AG08396 (cell line): ENCODE measurements at regions not wholly inside any gene's neighbourhood (a gene's known extent, or its start where the extent isn't known, plus 50 kb on each side); places are given as distances from the start of the nearest gene placed in this dataset.
"Not testable (repeated sequence)": the region's sequence is repeated elsewhere in the genome, so short reads cannot be mapped to it uniquely, and the experiment has no call there.

Source experiments
- DNase-seq: peaks from one replicate; pipeline ENCODE4 v3.0.0; 2012; ENCODE audit warnings: low spot score, mixed read lengths

- DNase-seq, result no peak
These were observed 552.6 kb upstream of the GJE1 start for GRCh38 chr6:141580131-141580530.

GRCh38 chr6:141576751-141577150, 556.0 kb upstream of the GJE1 start:
- no peak for DNase-seq

GRCh38 chr6:141562851-141563763, 569.6 kb upstream of the GJE1 start:
- DNase-seq, result peak; percentile 61

GRCh38 chr6:141562186-141562811, 570.4 kb upstream of the GJE1 start:
- DNase-seq, result no peak

GRCh38 chr6:141561154-141561553, 571.6 kb upstream of the GJE1 start:
- no peak for DNase-seq

GRCh38 chr6:141552463-141552862, 580.3 kb upstream of the GJE1 start:
- peak; percentile 11 for DNase-seq

- no peak for DNase-seq
These were observed 580.7 kb upstream of the GJE1 start for GRCh38 chr6:141552031-141552430.

- no peak for DNase-seq
These were observed 581.4 kb upstream of the GJE1 start for GRCh38 chr6:141551318-141551717.

GRCh38 chr6:141550471-141550870, 582.3 kb upstream of the GJE1 start:
- no peak for DNase-seq

- DNase-seq, result no peak
These were observed 583.8 kb upstream of the GJE1 start for GRCh38 chr6:141548966-141549365.

- DNase-seq, result no peak
These were observed 591.0 kb upstream of the GJE1 start for GRCh38 chr6:141541581-141542324.

GRCh38 chr6:141540207-141540606, 592.5 kb upstream of the GJE1 start:
- DNase-seq, result no peak

GRCh38 chr6:141539617-141540016, 593.1 kb upstream of the GJE1 start:
- DNase-seq, result no peak

GRCh38 chr6:141532211-141532610, 600.5 kb upstream of the GJE1 start:
- DNase-seq, result no peak

- no peak for DNase-seq
These were observed 601.7 kb upstream of the GJE1 start for GRCh38 chr6:141531040-141531439.

- DNase-seq, result no peak
These were observed 604.1 kb upstream of the GJE1 start for GRCh38 chr6:141528596-141528995.

- no peak for DNase-seq
These were observed 605.7 kb upstream of the GJE1 start for GRCh38 chr6:141526985-141527384.

- no peak for DNase-seq
These were observed 611.3 kb upstream of the GJE1 start for GRCh38 chr6:141521440-141521839.

- no peak for DNase-seq
These were observed 618.9 kb upstream of the GJE1 start for GRCh38 chr6:141513830-141514229.

- DNase-seq, result no peak
These were observed 621.9 kb upstream of the GJE1 start for GRCh38 chr6:141510803-141511202.

- not testable (repeated sequence) for DNase-seq
These were observed 626.7 kb upstream of the GJE1 start for GRCh38 chr6:141506062-141506461.

- DNase-seq, result not testable (repeated sequence)
These were observed 628.4 kb upstream of the GJE1 start for GRCh38 chr6:141504318-141504717.

- DNase-seq, result no peak
These were observed 631.1 kb upstream of the GJE1 start for GRCh38 chr6:141501616-141502015.
